Peyer's patch (tissue), 4 donors: ENCODE measurements at regions not wholly inside any gene's neighbourhood (a gene's known extent, or its start where the extent isn't known, plus 50 kb on each side); places are given as distances from the start of the nearest gene placed in this dataset.

Experiments
- DNase-seq, 3 donors: peaks; one replicate each; pipeline ENCODE4 v3.0.0-alpha.2; 2017 to 2019
- H3K27ac ChIP-seq, 4 donors: fragments of 200-600 bp; sonication (generic); one replicate each; pipeline ENCODE4 v1.5.1; 2016 to 2019
- H3K27me3 ChIP-seq, 2 donors: fragments of 200-600 bp; sonication (generic); one replicate each; pipeline ENCODE4 v1.5.1; 2019
- H3K36me3 ChIP-seq, 3 donors: fragments of 200-600 bp; sonication (generic); one replicate each; pipeline ENCODE4 v1.5.1; 2016 to 2019
- H3K4me1 ChIP-seq, 4 donors: fragments of 200-600 bp; sonication (generic); one replicate each; pipeline ENCODE4 v1.5.1; 2016 to 2019
- H3K4me3 ChIP-seq, 4 donors: fragments of 200-600 bp; sonication (generic); 1 replicate in 3 of 4; 2 replicates in 1 of 4; pipeline ENCODE4 v1.5.1; 2016 to 2019; ENCODE audit warnings: mild to moderate bottlenecking in 1 of 4
- H3K9me3 ChIP-seq, 4 donors: fragments of 200-600 bp; sonication (generic); one replicate each; pipeline ENCODE4 v1.5.1; 2016 to 2019; ENCODE audit warnings: mild to moderate bottlenecking in 1 of 4
- POLR2A ChIP-seq, 2 donors: fragments of 450-650 bp; IDR thresholded peaks; one replicate each; pipeline ENCODE4 v1.5.1; 2017; ENCODE audit warnings: antibody characterized with exemption in 2 of 2, mild to moderate bottlenecking in 2 of 2, moderate library complexity in 2 of 2
- TF ChIP-seq, protein P1 (sequence below), 6 experiments: fragments of 450-650 bp in 4 of 6; fragments of 200-600 bp in 2 of 6; sonication (generic) in 1 of 6; IDR thresholded peaks; one replicate each; pipeline ENCODE4 v1.5.1; 2017 to 2019; ENCODE audit warnings: antibody characterized with exemption in 6 of 6, mild to moderate bottlenecking in 3 of 6, moderate library complexity in 1 of 6

DNA sequence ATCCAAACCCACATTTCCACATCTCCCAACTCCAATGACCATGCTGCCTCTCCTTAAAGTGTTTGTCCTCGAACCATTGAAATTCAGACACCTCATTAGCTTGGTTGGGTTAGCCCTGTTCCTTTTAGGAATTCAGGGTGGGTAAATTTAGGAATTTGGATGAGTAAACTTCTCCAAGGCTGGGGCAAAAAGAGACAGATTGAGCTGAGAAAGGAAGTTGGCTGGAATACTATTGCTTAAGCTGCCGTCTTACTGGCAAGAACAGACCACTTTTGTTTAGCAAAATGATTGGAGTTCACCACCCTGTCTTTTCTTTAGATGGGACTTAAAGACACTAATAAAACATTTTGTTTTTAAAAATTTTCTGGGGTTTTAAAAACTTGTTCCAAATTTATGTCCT lies 143.6 kb upstream of the GDNF start:
- TF ChIP-seq POLR2A (IDR thresholded peaks at IDR 0.05) = no peak
- TF ChIP-seq, protein P1, sequence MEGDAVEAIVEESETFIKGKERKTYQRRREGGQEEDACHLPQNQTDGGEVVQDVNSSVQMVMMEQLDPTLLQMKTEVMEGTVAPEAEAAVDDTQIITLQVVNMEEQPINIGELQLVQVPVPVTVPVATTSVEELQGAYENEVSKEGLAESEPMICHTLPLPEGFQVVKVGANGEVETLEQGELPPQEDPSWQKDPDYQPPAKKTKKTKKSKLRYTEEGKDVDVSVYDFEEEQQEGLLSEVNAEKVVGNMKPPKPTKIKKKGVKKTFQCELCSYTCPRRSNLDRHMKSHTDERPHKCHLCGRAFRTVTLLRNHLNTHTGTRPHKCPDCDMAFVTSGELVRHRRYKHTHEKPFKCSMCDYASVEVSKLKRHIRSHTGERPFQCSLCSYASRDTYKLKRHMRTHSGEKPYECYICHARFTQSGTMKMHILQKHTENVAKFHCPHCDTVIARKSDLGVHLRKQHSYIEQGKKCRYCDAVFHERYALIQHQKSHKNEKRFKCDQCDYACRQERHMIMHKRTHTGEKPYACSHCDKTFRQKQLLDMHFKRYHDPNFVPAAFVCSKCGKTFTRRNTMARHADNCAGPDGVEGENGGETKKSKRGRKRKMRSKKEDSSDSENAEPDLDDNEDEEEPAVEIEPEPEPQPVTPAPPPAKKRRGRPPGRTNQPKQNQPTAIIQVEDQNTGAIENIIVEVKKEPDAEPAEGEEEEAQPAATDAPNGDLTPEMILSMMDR (IDR thresholded peaks at IDR 0.05) = no peak

GRCh38 chr5:37979559-37979958 lies 139.7 kb upstream of the GDNF start:
- Histone ChIP-seq H3K9me3 (no peaks in the 10 kb centered on the region), H3K36me3 (no peaks in the 10 kb centered on the region), H3K4me3 (no peak overlapping the region), H3K27ac (no peak overlapping the region), H3K27me3 (no peaks in the 10 kb centered on the region), H3K4me1 (no peaks in the 10 kb centered on the region)
- DNase-seq = no peak
- no peak for TF ChIP-seq POLR2A (IDR thresholded peaks at IDR 0.05)
- TF ChIP-seq, protein P1 (IDR thresholded peaks at IDR 0.05) = no peak

More for the DNA sequence above, 143.6 kb upstream of the GDNF start:
- Histone ChIP-seq H3K36me3 (no peaks in the 10 kb centered on the region), H3K27ac (no peak overlapping the region), H3K27me3 (no peaks in the 10 kb centered on the region), H3K4me3 (no peak overlapping the region), H3K4me1 (no peaks in the 10 kb centered on the region), H3K9me3 (no peaks in the 10 kb centered on the region)
- DNase-seq = no peak

GRCh38 chr5:37975531-37975930 lies 135.7 kb upstream of the GDNF start:
- Histone ChIP-seq H3K27ac (no peak overlapping the region), H3K27me3 (no peaks in the 10 kb centered on the region), H3K4me3 (no peak overlapping the region), H3K4me1 (no peaks in the 10 kb centered on the region), H3K36me3 (no peaks in the 10 kb centered on the region), H3K9me3 (no peaks in the 10 kb centered on the region)
- DNase-seq = no peak
- no peak for TF ChIP-seq POLR2A (IDR thresholded peaks at IDR 0.05)

GRCh38 chr5:37971483-37972024 lies 131.7 kb upstream of the GDNF start:
- no peaks in the 10 kb centered on the region for H3K27me3 ChIP-seq
- no peak for DNase-seq
- no peak overlapping the region for H3K4me3 ChIP-seq
- no peaks in the 10 kb centered on the region for H3K4me1 ChIP-seq
- no peak overlapping the region for H3K27ac ChIP-seq
- no peaks in the 10 kb centered on the region for H3K9me3 ChIP-seq
- TF ChIP-seq, protein P1 (IDR thresholded peaks at IDR 0.05) = no peak
- TF ChIP-seq POLR2A (IDR thresholded peaks at IDR 0.05) = no peak
- no peaks in the 10 kb centered on the region for H3K36me3 ChIP-seq

GRCh38 chr5:37966871-37967270 lies 127.0 kb upstream of the GDNF start:
- no peaks in the 10 kb centered on the region for H3K36me3 ChIP-seq
- no peaks in the 10 kb centered on the region for H3K9me3 ChIP-seq
- no peak for DNase-seq
- no peak for TF ChIP-seq POLR2A (IDR thresholded peaks at IDR 0.05)
- TF ChIP-seq, protein P1 (IDR thresholded peaks at IDR 0.05) = no peak
- no peaks in the 10 kb centered on the region for H3K27me3 ChIP-seq
- no peak overlapping the region for H3K4me3 ChIP-seq
- H3K27ac ChIP-seq = no peak overlapping the region
- H3K4me1 ChIP-seq = no peaks in the 10 kb centered on the region

GRCh38 chr5:37966291-37966690 lies 126.5 kb upstream of the GDNF start:
- Histone ChIP-seq H3K9me3 (no peaks in the 10 kb centered on the region), H3K4me3 (no peak overlapping the region), H3K4me1 (no peaks in the 10 kb centered on the region), H3K36me3 (no peaks in the 10 kb centered on the region), H3K27me3 (no peaks in the 10 kb centered on the region), H3K27ac (no peak overlapping the region)
- TF ChIP-seq, protein P1 (IDR thresholded peaks at IDR 0.05) = no peak
- no peak for TF ChIP-seq POLR2A (IDR thresholded peaks at IDR 0.05)
- no peak for DNase-seq
